Thyroid gland (tissue), 4 donors: ENCODE measurements at regions not wholly inside any gene's neighbourhood (a gene's known extent, or its start where the extent isn't known, plus 50 kb on each side); places are given as distances from the start of the nearest gene placed in this dataset.
"Not testable (repeated sequence)": the region's sequence is repeated elsewhere in the genome, so short reads cannot be mapped to it uniquely, and the experiment has no call there.

Experiments used
- CTCF ChIP-seq, 6 experiments: fragments of 200-600 bp in 3 of 6; fragments of 450-650 bp in 3 of 6; sonication (generic) in 3 of 6; IDR thresholded peaks; one replicate each; pipeline ENCODE4 v1.5.1; 2016 to 2019; ENCODE audit warnings: antibody characterized with exemption in 6 of 6, mild to moderate bottlenecking in 2 of 6, inconsistent platforms in 1 of 6, moderate library complexity in 1 of 6
- POLR2A ChIP-seq, 2 donors: fragments of 450-650 bp; IDR thresholded peaks; one replicate each; pipeline ENCODE4 v1.6.1; 2017; ENCODE audit warnings: antibody characterized with exemption in 2 of 2, mild to moderate bottlenecking in 2 of 2, moderate library complexity in 1 of 2

GRCh38 chr14:103192861-103193260 lies 69.6 kb downstream of the TNFAIP2 start:
- TF ChIP-seq CTCF, POLR2A (IDR thresholded peaks at IDR 0.05): not testable (repeated sequence)
